ENCODE measurements at regions not wholly inside any gene's neighbourhood (a gene's known extent, or its start where the extent isn't known, plus 50 kb on each side); places are given as distances from the start of the nearest gene placed in this dataset.

- DNase-seq (ENCODE audit: low spot score, unreplicated experiment): no peak
- TF ChIP-seq CTCF (IDR thresholded peaks at IDR 0.05; ENCODE audit: unreplicated experiment): no peak
- Mint-ChIP-seq H3K27me3 (peaks cover 20% of the 10 kb centered on the region), H3K9me3 (ENCODE audit: low read depth) (no peaks in the 10 kb centered on the region), H3K36me3 (ENCODE audit: insufficient read depth) (no peaks in the 10 kb centered on the region), H3K4me3 (ENCODE audit: low read depth) (no peak overlapping the region), H3K27ac (no peak overlapping the region), H3K4me1 (ENCODE audit: low read depth) (peaks cover 10% of the 10 kb centered on the region)
Measured at GRCh38 chr2:129793431-129793902, 186.0 kb upstream of the RAB6C start.

GRCh38 chr2:129794116-129794515 lies 185.3 kb upstream of the RAB6C start:
- Mint-ChIP-seq H3K36me3 (ENCODE audit: insufficient read depth) (no peaks in the 10 kb centered on the region), H3K27ac (no peak overlapping the region), H3K4me3 (ENCODE audit: low read depth) (no peak overlapping the region), H3K4me1 (ENCODE audit: low read depth) (peaks cover 10% of the 10 kb centered on the region), H3K9me3 (ENCODE audit: low read depth) (no peaks in the 10 kb centered on the region), H3K27me3 (peaks cover 20% of the 10 kb centered on the region)
- TF ChIP-seq CTCF (IDR thresholded peaks at IDR 0.05; ENCODE audit: unreplicated experiment): peak; percentile 7
- DNase-seq (ENCODE audit: low spot score, unreplicated experiment): no peak

- no peak for DNase-seq (ENCODE audit: low spot score, unreplicated experiment)
- TF ChIP-seq CTCF (IDR thresholded peaks at IDR 0.05; ENCODE audit: unreplicated experiment): no peak
- Mint-ChIP-seq H3K36me3 (ENCODE audit: insufficient read depth) (no peaks in the 10 kb centered on the region), H3K27me3 (peaks cover 20% of the 10 kb centered on the region), H3K27ac (no peak overlapping the region), H3K4me1 (ENCODE audit: low read depth) (peaks cover 10% of the 10 kb centered on the region), H3K9me3 (ENCODE audit: low read depth) (no peaks in the 10 kb centered on the region), H3K4me3 (ENCODE audit: low read depth) (no peak overlapping the region)
Measured at GRCh38 chr2:129794540-129794939, 184.9 kb upstream of the RAB6C start.

- no peak for TF ChIP-seq CTCF (IDR thresholded peaks at IDR 0.05; ENCODE audit: unreplicated experiment)
- DNase-seq (ENCODE audit: low spot score, unreplicated experiment): no peak
- Mint-ChIP-seq H3K27ac (no peak overlapping the region), H3K4me3 (ENCODE audit: low read depth) (no peak overlapping the region), H3K27me3 (peaks cover 32% of the 10 kb centered on the region), H3K4me1 (ENCODE audit: low read depth) (peaks cover 10% of the 10 kb centered on the region), H3K36me3 (ENCODE audit: insufficient read depth) (no peaks in the 10 kb centered on the region), H3K9me3 (ENCODE audit: low read depth) (no peaks in the 10 kb centered on the region)
Measured at GRCh38 chr2:129796225-129796624, 183.2 kb upstream of the RAB6C start.

GRCh38 chr2:129796801-129797488 lies 182.5 kb upstream of the RAB6C start:
- no peaks in the 10 kb centered on the region for H3K9me3 Mint-ChIP-seq (ENCODE audit: low read depth)
- DNase-seq (ENCODE audit: low spot score, unreplicated experiment): no peak

More at GRCh38 chr2:129796801-129797488, 182.5 kb upstream of the RAB6C start:
- no peak overlapping the region for H3K4me3 Mint-ChIP-seq (ENCODE audit: low read depth)
- no peaks in the 10 kb centered on the region for H3K36me3 Mint-ChIP-seq (ENCODE audit: insufficient read depth)
- H3K4me1 Mint-ChIP-seq (ENCODE audit: low read depth): peaks cover 10% of the 10 kb centered on the region
- peaks cover 39% of the 10 kb centered on the region for H3K27me3 Mint-ChIP-seq
- no peak for TF ChIP-seq CTCF (IDR thresholded peaks at IDR 0.05; ENCODE audit: unreplicated experiment)
- no peak overlapping the region for H3K27ac Mint-ChIP-seq
